ENCODE measurements at regions not wholly inside any gene's neighbourhood (a gene's known extent, or its start where the extent isn't known, plus 50 kb on each side); places are given as distances from the start of the nearest gene placed in this dataset.

GRCh38 chr10:75294866-75295701 lies 59.3 kb upstream of the COMTD1 start:
- peak overlapping the region; percentile 58 for H3K4me3 ChIP-seq (ENCODE audit: low read length)
- peak overlapping the region; percentile 32 for H3K27ac ChIP-seq (ENCODE audit: low read length)
- H3K4me1 ChIP-seq (ENCODE audit: control insufficient read depth, insufficient read depth, low read length), result peaks cover 14% of the 10 kb centered on the region
- peak; percentile 77 to 85 for DNase-seq
- WGBS (ENCODE audit: insufficient coverage, low lambda C conversion rate), result 13% methylated on average over 3 of the region's 57 CpGs
- no peaks in the 10 kb centered on the region for H3K36me3 ChIP-seq (ENCODE audit: control insufficient read depth, insufficient read depth, low read length)
- H3K9me3 ChIP-seq (ENCODE audit: control insufficient read depth, low read depth, low read length), result no peaks in the 10 kb centered on the region
- no peaks in the 10 kb centered on the region for H3K27me3 ChIP-seq (ENCODE audit: control insufficient read depth, insufficient read depth, low read length)

- no CpG with 5 or more reads among the region's 20 CpGs for WGBS (ENCODE audit: insufficient coverage, low lambda C conversion rate)
- no peak for DNase-seq
- Histone ChIP-seq H3K4me1 (ENCODE audit: control insufficient read depth, insufficient read depth, low read length) (peaks cover 14% of the 10 kb centered on the region), H3K36me3 (ENCODE audit: control insufficient read depth, insufficient read depth, low read length) (no peaks in the 10 kb centered on the region), H3K9me3 (ENCODE audit: control insufficient read depth, low read depth, low read length) (no peaks in the 10 kb centered on the region), H3K27ac (ENCODE audit: low read length) (peak overlapping the region; percentile 23), H3K27me3 (ENCODE audit: control insufficient read depth, insufficient read depth, low read length) (no peaks in the 10 kb centered on the region), H3K4me3 (ENCODE audit: low read length) (peak overlapping the region; percentile 43)
Measured at GRCh38 chr10:75294518-75294865, 58.7 kb upstream of the COMTD1 start.

DNA sequence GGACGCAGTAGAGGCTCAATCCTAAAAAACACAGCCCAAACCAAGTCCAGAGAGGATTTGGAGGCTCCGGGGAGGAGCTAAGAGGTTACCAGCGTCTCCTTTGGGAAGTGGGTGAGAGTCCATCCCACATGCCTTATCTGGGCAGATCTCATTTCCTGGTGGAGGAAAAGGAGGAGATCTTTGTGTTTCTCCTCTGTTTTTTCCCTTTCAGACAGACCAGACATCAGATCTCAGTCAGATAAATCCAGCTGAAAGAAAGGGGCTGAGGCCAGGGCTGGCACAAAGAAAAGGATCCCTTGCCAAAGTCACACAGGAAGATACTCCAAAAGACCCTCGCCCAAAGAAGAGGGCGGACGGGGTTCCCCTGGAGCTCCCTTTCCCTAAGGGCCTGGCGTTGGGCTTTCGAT lies 58.3 kb upstream of the COMTD1 start:
- Histone ChIP-seq H3K27me3 (ENCODE audit: control insufficient read depth, insufficient read depth, low read length) (no peaks in the 10 kb centered on the region), H3K4me3 (ENCODE audit: low read length) (no peak overlapping the region), H3K9me3 (ENCODE audit: control insufficient read depth, low read depth, low read length) (no peaks in the 10 kb centered on the region), H3K4me1 (ENCODE audit: control insufficient read depth, insufficient read depth, low read length) (peaks cover 14% of the 10 kb centered on the region), H3K36me3 (ENCODE audit: control insufficient read depth, insufficient read depth, low read length) (no peaks in the 10 kb centered on the region), H3K27ac (ENCODE audit: low read length) (peak overlapping the region; percentile 23)
- no peak for DNase-seq
- WGBS (ENCODE audit: insufficient coverage, low lambda C conversion rate), result no CpG with 5 or more reads among the region's 8 CpGs

- H3K36me3 ChIP-seq (ENCODE audit: control insufficient read depth, insufficient read depth, low read length), result no peaks in the 10 kb centered on the region
- WGBS (ENCODE audit: insufficient coverage, low lambda C conversion rate), result no CpG with 5 or more reads among the region's 3 CpGs
- DNase-seq, result no peak
- H3K9me3 ChIP-seq (ENCODE audit: control insufficient read depth, low read depth, low read length), result no peaks in the 10 kb centered on the region
- no peak overlapping the region for H3K4me3 ChIP-seq (ENCODE audit: low read length)
- no peak overlapping the region for H3K27ac ChIP-seq (ENCODE audit: low read length)
- H3K4me1 ChIP-seq (ENCODE audit: control insufficient read depth, insufficient read depth, low read length), result peaks cover 14% of the 10 kb centered on the region
- no peaks in the 10 kb centered on the region for H3K27me3 ChIP-seq (ENCODE audit: control insufficient read depth, insufficient read depth, low read length)
Measured at GRCh38 chr10:75293446-75293820, 57.7 kb upstream of the COMTD1 start.

- no CpG with 5 or more reads among the region's 10 CpGs for WGBS (ENCODE audit: insufficient coverage, low lambda C conversion rate)
- H3K27ac ChIP-seq (ENCODE audit: low read length), result no peak overlapping the region
Measured at GRCh38 chr10:75292794-75293445, 57.2 kb upstream of the COMTD1 start.

GRCh38 chr10:75291805-75292204 lies 56.0 kb upstream of the COMTD1 start:
- Histone ChIP-seq H3K4me1 (ENCODE audit: control insufficient read depth, insufficient read depth, low read length) (peaks cover 14% of the 10 kb centered on the region), H3K36me3 (ENCODE audit: control insufficient read depth, insufficient read depth, low read length) (no peaks in the 10 kb centered on the region), H3K27me3 (ENCODE audit: control insufficient read depth, insufficient read depth, low read length) (no peaks in the 10 kb centered on the region), H3K9me3 (ENCODE audit: control insufficient read depth, low read depth, low read length) (no peaks in the 10 kb centered on the region), H3K27ac (ENCODE audit: low read length) (no peak overlapping the region), H3K4me3 (ENCODE audit: low read length) (no peak overlapping the region)
- WGBS (ENCODE audit: insufficient coverage, low lambda C conversion rate), result no CpG with 5 or more reads among the region's 1 CpG
- no peak for DNase-seq

More at GRCh38 chr10:75292794-75293445, 57.2 kb upstream of the COMTD1 start:
- no peak for DNase-seq
- Histone ChIP-seq H3K36me3 (ENCODE audit: control insufficient read depth, insufficient read depth, low read length) (no peaks in the 10 kb centered on the region), H3K4me3 (ENCODE audit: low read length) (no peak overlapping the region), H3K27me3 (ENCODE audit: control insufficient read depth, insufficient read depth, low read length) (no peaks in the 10 kb centered on the region), H3K9me3 (ENCODE audit: control insufficient read depth, low read depth, low read length) (no peaks in the 10 kb centered on the region), H3K4me1 (ENCODE audit: control insufficient read depth, insufficient read depth, low read length) (peaks cover 14% of the 10 kb centered on the region)

DNA sequence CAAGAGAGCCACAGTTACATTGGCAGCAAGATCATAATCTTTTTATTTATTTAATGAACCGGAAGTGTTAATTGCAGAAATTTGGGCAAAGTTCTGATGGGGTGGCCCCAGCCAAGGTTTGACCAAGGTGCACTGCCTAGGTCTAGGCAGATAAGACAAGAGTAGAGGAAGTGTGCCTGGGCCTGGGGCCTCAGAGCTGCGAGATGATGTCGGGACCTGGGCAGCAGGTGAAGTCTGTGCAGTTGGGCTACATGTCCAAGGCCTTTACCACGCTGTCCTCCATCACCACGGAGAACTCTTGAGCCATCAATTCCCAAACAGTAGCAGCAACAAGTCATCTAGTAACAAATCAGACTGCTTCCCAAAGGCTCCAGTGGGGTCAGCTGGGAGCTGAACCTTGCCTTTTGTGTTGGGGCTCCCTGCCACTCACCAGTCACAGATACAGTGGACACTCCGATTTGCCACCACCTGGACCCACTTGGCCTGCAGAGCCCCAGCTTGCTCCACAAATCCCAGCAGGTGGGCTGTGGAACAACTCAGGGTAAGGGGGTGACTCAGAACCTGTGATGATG lies 52.5 kb upstream of the COMTD1 start:
- no peak for DNase-seq
- H3K4me1 ChIP-seq (ENCODE audit: control insufficient read depth, insufficient read depth, low read length), result peaks cover 13% of the 10 kb centered on the region

GRCh38 chr10:75287697-75288096 lies 51.9 kb upstream of the COMTD1 start:
- H3K27me3 ChIP-seq (ENCODE audit: control insufficient read depth, insufficient read depth, low read length), result no peaks in the 10 kb centered on the region
- H3K4me3 ChIP-seq (ENCODE audit: low read length), result no peak overlapping the region
- H3K9me3 ChIP-seq (ENCODE audit: control insufficient read depth, low read depth, low read length), result no peaks in the 10 kb centered on the region
- H3K4me1 ChIP-seq (ENCODE audit: control insufficient read depth, insufficient read depth, low read length), result peaks cover 14% of the 10 kb centered on the region
- H3K36me3 ChIP-seq (ENCODE audit: control insufficient read depth, insufficient read depth, low read length), result no peaks in the 10 kb centered on the region
- no peak overlapping the region for H3K27ac ChIP-seq (ENCODE audit: low read length)
- no peak for DNase-seq
- WGBS (ENCODE audit: insufficient coverage, low lambda C conversion rate), result no CpG with 5 or more reads among the region's 4 CpGs

More for the DNA sequence above, 52.5 kb upstream of the COMTD1 start:
- no peak overlapping the region for H3K27ac ChIP-seq (ENCODE audit: low read length)
- no CpG with 5 or more reads among the region's 6 CpGs for WGBS (ENCODE audit: insufficient coverage, low lambda C conversion rate)
- H3K27me3 ChIP-seq (ENCODE audit: control insufficient read depth, insufficient read depth, low read length), result no peaks in the 10 kb centered on the region
- H3K4me3 ChIP-seq (ENCODE audit: low read length), result no peak overlapping the region
- H3K9me3 ChIP-seq (ENCODE audit: control insufficient read depth, low read depth, low read length), result no peaks in the 10 kb centered on the region
- H3K36me3 ChIP-seq (ENCODE audit: control insufficient read depth, insufficient read depth, low read length), result no peaks in the 10 kb centered on the region

GRCh38 chr10:75286901-75287300 lies 51.1 kb upstream of the COMTD1 start:
- peaks cover 21% of the 10 kb centered on the region for H3K4me1 ChIP-seq (ENCODE audit: control insufficient read depth, insufficient read depth, low read length)
- H3K27ac ChIP-seq (ENCODE audit: low read length), result no peak overlapping the region
- H3K4me3 ChIP-seq (ENCODE audit: low read length), result no peak overlapping the region
- H3K27me3 ChIP-seq (ENCODE audit: control insufficient read depth, insufficient read depth, low read length), result no peaks in the 10 kb centered on the region
- H3K36me3 ChIP-seq (ENCODE audit: control insufficient read depth, insufficient read depth, low read length), result no peaks in the 10 kb centered on the region
- no peaks in the 10 kb centered on the region for H3K9me3 ChIP-seq (ENCODE audit: control insufficient read depth, low read depth, low read length)
- no CpG with 5 or more reads among the region's 2 CpGs for WGBS (ENCODE audit: insufficient coverage, low lambda C conversion rate)
- no peak for DNase-seq
